Activated CD8-positive, alpha-beta T cell treated with anti-CD3 and anti-CD28 coated beads for 36 hours (primary cell): ENCODE measurements at regions not wholly inside any gene's neighbourhood (a gene's known extent, or its start where the extent isn't known, plus 50 kb on each side); places are given as distances from the start of the nearest gene placed in this dataset.

Experiments used
- ATAC-seq: fragments of 200-7000 bp; cut with Tn5 transposase; one replicate; pipeline ENCODE4 v1.10.0; 2021; ENCODE audit warnings: mild to moderate bottlenecking, moderate library complexity
- CTCF ChIA-PET: fragments of 350-600 bp; sonication (Branson Sonifier 250); formaldehyde crosslinking; loops from one replicate; lab custom pipeline; 2021; ENCODE audit warnings: antibody characterized with exemption; lab: Charles Lee
- POLR2A ChIA-PET: fragments of 350-600 bp; sonication (Branson Sonifier 250); formaldehyde crosslinking; loops from one replicate; lab custom pipeline; 2021; ENCODE audit warnings: antibody characterized with exemption; lab: Charles Lee
- DNase-seq: peaks from one replicate; pipeline ENCODE4 v3.0.0-alpha.2; 2020
- H3K27ac Mint-ChIP-seq: one replicate; pipeline ENCODE4 v1.8.0; 2021; ENCODE audit warnings: mild to moderate bottlenecking, mixed read lengths
- H3K27me3 Mint-ChIP-seq: one replicate; pipeline ENCODE4 v1.8.0; 2021; ENCODE audit warnings: mixed read lengths
- H3K36me3 Mint-ChIP-seq: one replicate; pipeline ENCODE4 v1.8.0; 2021; ENCODE audit warnings: low read depth, mixed read lengths
- H3K4me1 Mint-ChIP-seq: one replicate; pipeline ENCODE4 v1.8.0; 2021; ENCODE audit warnings: low read depth, mixed read lengths
- H3K4me3 Mint-ChIP-seq: one replicate; pipeline ENCODE4 v1.8.0; 2021; ENCODE audit warnings: mild to moderate bottlenecking, moderate library complexity, mixed read lengths
- H3K9me3 Mint-ChIP-seq: one replicate; pipeline ENCODE4 v1.8.0; 2021; ENCODE audit warnings: mixed read lengths
- CTCF ChIP-seq: fragments of 200-600 bp; IDR thresholded peaks from one replicate; pipeline ENCODE4 v1.8.0; 2022; ENCODE audit warnings: antibody characterized with exemption, mild to moderate bottlenecking
- intact Hi-C: fragments of 100-400 bp; cut with micrococcal nuclease; formaldehyde crosslinking; loops from one replicate; pipeline ENCODE4 v1.10.0; 2022

- Mint-ChIP-seq H3K27ac (no peak overlapping the region), H3K9me3 (peaks cover 2% of the 10 kb centered on the region), H3K4me1 (no peaks in the 10 kb centered on the region), H3K36me3 (no peaks in the 10 kb centered on the region), H3K27me3 (no peaks in the 10 kb centered on the region), H3K4me3 (no peak overlapping the region)
- DNase-seq (no peak), ATAC-seq (no peak)
- TF ChIP-seq CTCF = no peak
- intact Hi-C loops = no loop called here
- POLR2A ChIA-PET = no interaction called here
- CTCF ChIA-PET = no interaction called here
Measured at GRCh38 chr11:86726770-86727504, 54.5 kb upstream of the ME3 start.

GRCh38 chr11:86726118-86726753 lies 53.8 kb upstream of the ME3 start:
- no peak for TF ChIP-seq CTCF
- ATAC-seq = no peak
- no peaks in the 10 kb centered on the region for H3K27me3 Mint-ChIP-seq
- H3K9me3 Mint-ChIP-seq = peaks cover 2% of the 10 kb centered on the region
- CTCF ChIA-PET = no interaction called here
- POLR2A ChIA-PET = no interaction called here
- no peak overlapping the region for H3K4me3 Mint-ChIP-seq
- H3K27ac Mint-ChIP-seq = no peak overlapping the region
- H3K4me1 Mint-ChIP-seq = no peaks in the 10 kb centered on the region
- intact Hi-C loops = no loop called here
- no peaks in the 10 kb centered on the region for H3K36me3 Mint-ChIP-seq
- no peak for DNase-seq

GRCh38 chr11:86724137-86724536 lies 51.7 kb upstream of the ME3 start:
- Mint-ChIP-seq H3K9me3 (peaks cover 2% of the 10 kb centered on the region), H3K4me3 (no peak overlapping the region), H3K27me3 (no peaks in the 10 kb centered on the region), H3K36me3 (no peaks in the 10 kb centered on the region), H3K4me1 (no peaks in the 10 kb centered on the region), H3K27ac (no peak overlapping the region)
- intact Hi-C loops = no loop called here
- CTCF ChIA-PET = no interaction called here
- POLR2A ChIA-PET = no interaction called here
- no peak for DNase-seq
- TF ChIP-seq CTCF = no peak
- ATAC-seq = no peak

GRCh38 chr11:86723281-86723680 lies 50.9 kb upstream of the ME3 start:
- CTCF ChIA-PET = no interaction called here
- no peaks in the 10 kb centered on the region for H3K36me3 Mint-ChIP-seq
- ATAC-seq (no peak), DNase-seq (no peak)
- H3K9me3 Mint-ChIP-seq = peaks cover 2% of the 10 kb centered on the region
- intact Hi-C loops = no loop called here
- H3K4me1 Mint-ChIP-seq = no peaks in the 10 kb centered on the region
- H3K27ac Mint-ChIP-seq = no peak overlapping the region
- H3K27me3 Mint-ChIP-seq = peaks cover 2% of the 10 kb centered on the region
- H3K4me3 Mint-ChIP-seq = no peak overlapping the region
- POLR2A ChIA-PET = no interaction called here
- TF ChIP-seq CTCF = no peak

GRCh38 chr11:86722748-86723147 lies 50.3 kb upstream of the ME3 start:
- Mint-ChIP-seq H3K36me3 (no peaks in the 10 kb centered on the region), H3K27ac (no peak overlapping the region), H3K4me3 (no peak overlapping the region), H3K9me3 (peaks cover 2% of the 10 kb centered on the region), H3K4me1 (no peaks in the 10 kb centered on the region), H3K27me3 (peaks cover 2% of the 10 kb centered on the region)
- POLR2A ChIA-PET = no interaction called here
- TF ChIP-seq CTCF = no peak
- intact Hi-C loops = no loop called here
- no peak for ATAC-seq
- CTCF ChIA-PET = no interaction called here
- no peak for DNase-seq
